OCI-LY1 (cell line): ENCODE measurements at regions not wholly inside any gene's neighbourhood (a gene's known extent, or its start where the extent isn't known, plus 50 kb on each side); places are given as distances from the start of the nearest gene placed in this dataset.

Experiments used
- CTCF ChIP-seq: fragments of 200-600 bp; sonication (generic), shearing (Covaris generic); IDR thresholded peaks from 2 replicates; pipeline ENCODE4 v1.5.1; 2017; ENCODE audit warnings: mild to moderate bottlenecking, antibody characterized with exemption, low read length, moderate library complexity, mixed read lengths
- EZH2 ChIP-seq: fragments of 200-600 bp; sonication (generic), shearing (Covaris generic); IDR thresholded peaks from 2 replicates; pipeline ENCODE4 v1.8.0; 2017; ENCODE audit warnings: borderline replicate concordance, mixed run types, mild to moderate bottlenecking, antibody characterized with exemption, low read length, moderate library complexity, mixed read lengths

- TF ChIP-seq CTCF (no peak), EZH2 (no peak)
These were observed 218.8 kb upstream of the PDE10A start for GRCh38 chr6:165881806-165882205.
